ENCODE measurements at regions not wholly inside any gene's neighbourhood (a gene's known extent, or its start where the extent isn't known, plus 50 kb on each side); places are given as distances from the start of the nearest gene placed in this dataset.

- Mint-ChIP-seq H3K27me3 (ENCODE audit: low read depth, unreplicated experiment) (peaks cover 28% of the 10 kb centered on the region), H3K36me3 (ENCODE audit: low read depth, unreplicated experiment) (no peaks in the 10 kb centered on the region), H3K27ac (ENCODE audit: unreplicated experiment) (no peak overlapping the region), H3K4me1 (ENCODE audit: low read depth, unreplicated experiment) (peaks cover 4% of the 10 kb centered on the region), H3K9me3 (ENCODE audit: unreplicated experiment) (peaks cover 5% of the 10 kb centered on the region), H3K4me3 (ENCODE audit: unreplicated experiment) (no peak overlapping the region)
- FAIRE-seq (no peak), DNase-seq (ENCODE audit: low read depth) (no peak)
- no peaks in the 10 kb centered on the region for H3K9me3 ChIP-seq (ENCODE audit: insufficient read depth, low read depth, low read length)
- TF ChIP-seq CTCF (IDR thresholded peaks at IDR 0.05; ENCODE audit: insufficient read depth, low read depth, low read length): no peak
- no peak for TF ChIP-seq EZH2 (IDR thresholded peaks at IDR 0.05; ENCODE audit: insufficient read depth, low read length)
- H3K9ac ChIP-seq (ENCODE audit: low read length): no peak overlapping the region
- no peak overlapping the region for H3K4me2 ChIP-seq (ENCODE audit: low read length)
- H3K4me1 ChIP-seq (ENCODE audit: insufficient read depth, low read length): no peaks in the 10 kb centered on the region
- no peaks in the 10 kb centered on the region for H3K27me3 ChIP-seq (ENCODE audit: insufficient read depth, low read length)
- H2AFZ ChIP-seq (ENCODE audit: low read depth, low read length): no peak overlapping the region
- H3K27ac ChIP-seq (ENCODE audit: low read depth, low read length): no peak overlapping the region
- H4K20me1 ChIP-seq (ENCODE audit: insufficient read depth, low read length): no peaks in the 10 kb centered on the region
- no peaks in the 10 kb centered on the region for H3K36me3 ChIP-seq (ENCODE audit: insufficient read depth, low read length)
- no peak overlapping the region for H3K4me3 ChIP-seq (ENCODE audit: insufficient read depth, low read depth, low read length)
- H3K79me2 ChIP-seq (ENCODE audit: insufficient read depth, low read length): no peaks in the 10 kb centered on the region
These were observed 144.9 kb downstream of the URI1 start for GRCh38 chr19:30086916-30087315.

- no peak for DNase-seq (ENCODE audit: low read depth)
- H2AFZ ChIP-seq (ENCODE audit: low read depth, low read length): no peak overlapping the region
- peaks cover 22% of the 10 kb centered on the region for H3K27me3 Mint-ChIP-seq (ENCODE audit: low read depth, unreplicated experiment)
- no peak overlapping the region for H3K27ac Mint-ChIP-seq (ENCODE audit: unreplicated experiment)
- no peaks in the 10 kb centered on the region for H3K27me3 ChIP-seq (ENCODE audit: insufficient read depth, low read length)
- H3K79me2 ChIP-seq (ENCODE audit: insufficient read depth, low read length): no peaks in the 10 kb centered on the region
- H3K36me3 Mint-ChIP-seq (ENCODE audit: low read depth, unreplicated experiment): no peaks in the 10 kb centered on the region
- H3K4me1 Mint-ChIP-seq (ENCODE audit: low read depth, unreplicated experiment): peaks cover 4% of the 10 kb centered on the region
- H3K36me3 ChIP-seq (ENCODE audit: insufficient read depth, low read length): no peaks in the 10 kb centered on the region
- no peak overlapping the region for H3K27ac ChIP-seq (ENCODE audit: low read depth, low read length)
- H4K20me1 ChIP-seq (ENCODE audit: insufficient read depth, low read length): no peaks in the 10 kb centered on the region
- H3K4me3 Mint-ChIP-seq (ENCODE audit: unreplicated experiment): no peak overlapping the region
- H3K4me1 ChIP-seq (ENCODE audit: insufficient read depth, low read length): no peaks in the 10 kb centered on the region
- TF ChIP-seq EZH2 (IDR thresholded peaks at IDR 0.05; ENCODE audit: insufficient read depth, low read length) (no peak), CTCF (IDR thresholded peaks at IDR 0.05; ENCODE audit: insufficient read depth, low read depth, low read length) (no peak)
- no peaks in the 10 kb centered on the region for H3K9me3 ChIP-seq (ENCODE audit: insufficient read depth, low read depth, low read length)
- H3K9me3 Mint-ChIP-seq (ENCODE audit: unreplicated experiment): peaks cover 5% of the 10 kb centered on the region
- no peak overlapping the region for H3K4me2 ChIP-seq (ENCODE audit: low read length)
- H3K9ac ChIP-seq (ENCODE audit: low read length): no peak overlapping the region
- no peak for FAIRE-seq
- no peak overlapping the region for H3K4me3 ChIP-seq (ENCODE audit: insufficient read depth, low read depth, low read length)
These were observed 145.5 kb downstream of the URI1 start for GRCh38 chr19:30087381-30088138.

- no peak overlapping the region for H3K4me3 ChIP-seq (ENCODE audit: insufficient read depth, low read depth, low read length)
- Mint-ChIP-seq H3K27ac (ENCODE audit: unreplicated experiment) (no peak overlapping the region), H3K9me3 (ENCODE audit: unreplicated experiment) (peaks cover 5% of the 10 kb centered on the region), H3K4me1 (ENCODE audit: low read depth, unreplicated experiment) (peaks cover 4% of the 10 kb centered on the region), H3K27me3 (ENCODE audit: low read depth, unreplicated experiment) (peaks cover 21% of the 10 kb centered on the region), H3K36me3 (ENCODE audit: low read depth, unreplicated experiment) (no peaks in the 10 kb centered on the region), H3K4me3 (ENCODE audit: unreplicated experiment) (no peak overlapping the region)
- H3K79me2 ChIP-seq (ENCODE audit: insufficient read depth, low read length): no peaks in the 10 kb centered on the region
- H2AFZ ChIP-seq (ENCODE audit: low read depth, low read length): no peak overlapping the region
- H3K9ac ChIP-seq (ENCODE audit: low read length): no peak overlapping the region
- H3K27ac ChIP-seq (ENCODE audit: low read depth, low read length): no peak overlapping the region
- H3K36me3 ChIP-seq (ENCODE audit: insufficient read depth, low read length): no peaks in the 10 kb centered on the region
- H4K20me1 ChIP-seq (ENCODE audit: insufficient read depth, low read length): no peaks in the 10 kb centered on the region
- no peak for FAIRE-seq
- no peak for DNase-seq (ENCODE audit: low read depth)
- no peaks in the 10 kb centered on the region for H3K4me1 ChIP-seq (ENCODE audit: insufficient read depth, low read length)
- no peak for TF ChIP-seq EZH2 (IDR thresholded peaks at IDR 0.05; ENCODE audit: insufficient read depth, low read length)
- TF ChIP-seq CTCF (IDR thresholded peaks at IDR 0.05; ENCODE audit: insufficient read depth, low read depth, low read length): no peak
- no peaks in the 10 kb centered on the region for H3K27me3 ChIP-seq (ENCODE audit: insufficient read depth, low read length)
- H3K9me3 ChIP-seq (ENCODE audit: insufficient read depth, low read depth, low read length): no peaks in the 10 kb centered on the region
- no peak overlapping the region for H3K4me2 ChIP-seq (ENCODE audit: low read length)
These were observed 146.5 kb downstream of the URI1 start for GRCh38 chr19:30088567-30088966.
